GM23338 (cell line): ENCODE measurements at regions not wholly inside any gene's neighbourhood (a gene's known extent, or its start where the extent isn't known, plus 50 kb on each side); places are given as distances from the start of the nearest gene placed in this dataset.

Experiments
- ATAC-seq: fragments of 200-7000 bp; cut with Tn5 transposase; 3 replicates; pipeline ENCODE4 v1.9.1; 2020
- DNase-seq: peaks from one replicate; pipeline ENCODE4 v3.0.0-alpha.2; 2015; ENCODE audit warnings: low spot score
- H2AFZ ChIP-seq: fragments of 200-600 bp; sonication (generic); 2 replicates; pipeline ENCODE4 v1.8.0; 2016; ENCODE audit warnings: antibody characterized with exemption, mild to moderate bottlenecking, moderate library complexity
- H3F3A ChIP-seq: fragments of 200-600 bp; sonication (generic); replicated peaks from 2 replicates; pipeline ENCODE4 v1.8.0; 2017; ENCODE audit warnings: antibody characterized with exemption, mixed run types, low read depth
- H3K27ac ChIP-seq: fragments of 200-600 bp; sonication (generic); 2 replicates; pipeline ENCODE4 v1.6.1; 2016; ENCODE audit warnings: low read depth
- H3K27me3 ChIP-seq: fragments of 200-600 bp; sonication (generic); 2 replicates; pipeline ENCODE4 v1.8.0; 2016; ENCODE audit warnings: mild to moderate bottlenecking, mixed run types, moderate library complexity; ENCODE audit not compliant: insufficient read depth
- H3K36me3 ChIP-seq: fragments of 200-600 bp; sonication (generic); 2 replicates; pipeline ENCODE4 v1.8.0; 2016; ENCODE audit warnings: mild to moderate bottlenecking; ENCODE audit not compliant: insufficient read depth
- H3K4me1 ChIP-seq: fragments of 200-600 bp; sonication (generic); 2 replicates; pipeline ENCODE4 v1.8.0; 2016; ENCODE audit warnings: mild to moderate bottlenecking, moderate library complexity; ENCODE audit not compliant: insufficient read depth
- H3K4me2 ChIP-seq: fragments of 200-600 bp; sonication (generic); 2 replicates; pipeline ENCODE4 v1.7.1; 2017; ENCODE audit warnings: mixed run types
- H3K4me3 ChIP-seq: fragments of 200-600 bp; sonication (generic); 2 replicates; pipeline ENCODE4 v1.6.1; 2016; ENCODE audit warnings: mixed run types
- H3K79me2 ChIP-seq: fragments of 200-600 bp; sonication (generic); replicated peaks from 2 replicates; pipeline ENCODE4 v1.8.0; 2017; ENCODE audit warnings: mild to moderate bottlenecking; ENCODE audit not compliant: insufficient read depth
- H3K9me2 ChIP-seq: fragments of 200-600 bp; sonication (generic); 2 replicates; pipeline ENCODE4 v1.8.0; 2017; ENCODE audit not compliant: insufficient read depth
- H4K20me1 ChIP-seq: fragments of 200-600 bp; sonication (generic); replicated peaks from 2 replicates; pipeline ENCODE4 v1.8.0; 2017; ENCODE audit warnings: mild to moderate bottlenecking; ENCODE audit not compliant: insufficient read depth
- H3K27ac Mint-ChIP-seq: 2 replicates; pipeline ENCODE4 v1.8.0; 2020; ENCODE audit warnings: inconsistent platforms, mild to moderate bottlenecking, moderate library complexity, mixed read lengths
- H3K27me3 Mint-ChIP-seq: 3 replicates; pipeline ENCODE4 v1.8.0; 2022; ENCODE audit warnings: low read depth, mild to moderate bottlenecking, moderate library complexity, mixed read lengths, inconsistent platforms; ENCODE audit not compliant: insufficient read depth, poor library complexity
- H3K36me3 Mint-ChIP-seq: 3 replicates; pipeline ENCODE4 v1.8.0; 2021; ENCODE audit warnings: low read depth, mild to moderate bottlenecking, inconsistent platforms, moderate library complexity, mixed read lengths
- H3K4me1 Mint-ChIP-seq: 3 replicates; pipeline ENCODE4 v1.8.0; 2020; ENCODE audit warnings: mild to moderate bottlenecking, inconsistent platforms, mixed read lengths
- H3K4me3 Mint-ChIP-seq: 3 replicates; pipeline ENCODE4 v1.8.0; 2021; ENCODE audit warnings: moderate library complexity, mild to moderate bottlenecking, inconsistent platforms, mixed read lengths
- H3K9me3 Mint-ChIP-seq: 3 replicates; pipeline ENCODE4 v1.8.0; 2020; ENCODE audit warnings: moderate library complexity, mild to moderate bottlenecking, inconsistent platforms, mixed read lengths
- CTCF ChIP-seq, 2 experiments: fragments of 200-600 bp in 1 of 2; sonication (generic) in 1 of 2; conservative IDR thresholded peaks; 2 replicates each; pipeline versions ENCODE4 v1.5.1 to v1.6.1; 2016 to 2017; ENCODE audit warnings: antibody characterized with exemption in 2 of 2, low read depth in 2 of 2, mild to moderate bottlenecking in 2 of 2, moderate library complexity in 1 of 2
- ETS1 ChIP-seq: IDR thresholded peaks from 2 replicates; pipeline ENCODE4 v1.6.1; 2016; ENCODE audit warnings: antibody characterized with exemption
- EZH2 ChIP-seq: fragments of 200-600 bp; sonication (generic); IDR thresholded peaks from one replicate; pipeline ENCODE4 v1.8.0; 2017; ENCODE audit warnings: antibody characterized with exemption, mild to moderate bottlenecking, low read depth; ENCODE audit not compliant: unreplicated experiment
- EZH2phosphoT487 ChIP-seq: fragments of 200-600 bp; sonication (generic); IDR thresholded peaks from one replicate; pipeline ENCODE4 v1.8.1; 2018; ENCODE audit warnings: antibody characterized with exemption; ENCODE audit not compliant: unreplicated experiment
- POLR2AphosphoS5 ChIP-seq: IDR thresholded peaks from 2 replicates; pipeline ENCODE4 v1.6.1; 2016; ENCODE audit warnings: antibody characterized with exemption, low read depth
- REST ChIP-seq: IDR thresholded peaks from one replicate; pipeline ENCODE4 v1.6.1; 2018; ENCODE audit warnings: antibody characterized with exemption; ENCODE audit not compliant: unreplicated experiment
- ZNF114 ChIP-seq: fragments of 250-450 bp; sonication (Bioruptor Pico); IDR thresholded peaks from 2 replicates; pipeline ENCODE4 v1.5.0; 2020; ENCODE audit warnings: mild to moderate bottlenecking, moderate library complexity
- ZNF462 ChIP-seq: fragments of 250-450 bp; sonication (Bioruptor Pico); IDR thresholded peaks from 2 replicates; pipeline ENCODE4 v1.5.0; 2020; ENCODE audit warnings: mild to moderate bottlenecking, moderate library complexity

- no peak for TF ChIP-seq ZNF462 (CRISPR knock-in tag)
- no peak for TF ChIP-seq EZH2phosphoT487
- TF ChIP-seq REST, result no peak
- TF ChIP-seq ZNF114 (CRISPR knock-in tag), result no peak
These were observed 131.2 kb upstream of the ANKH start (continued) for GRCh38 chr5:15002791-15003190.

GRCh38 chr5:15002173-15002572, 130.6 kb upstream of the ANKH start:
- no peak overlapping the region; the same call in 1 of the 2 replicates for H2AFZ ChIP-seq
- peaks cover 15% of the 10 kb centered on the region for H3K9me3 Mint-ChIP-seq
- no peaks in the 10 kb centered on the region for H4K20me1 ChIP-seq
- no peaks in the 10 kb centered on the region for H3F3A ChIP-seq
- H3K79me2 ChIP-seq, result no peaks in the 10 kb centered on the region
- H3K27me3 ChIP-seq, result no peaks in the 10 kb centered on the region
- H3K36me3 Mint-ChIP-seq, result peaks cover 2% of the 10 kb centered on the region; the same call in 1 of the 3 replicates
- DNase-seq (no peak), ATAC-seq (no peak)
- H3K4me3 ChIP-seq, result no peak overlapping the region
- no peak overlapping the region for H3K27ac ChIP-seq
- no peak overlapping the region for H3K4me2 ChIP-seq
- H3K27me3 Mint-ChIP-seq, result peaks cover 2% of the 10 kb centered on the region
- H3K9me2 ChIP-seq, result no peaks in the 10 kb centered on the region
- 0 out of 3 replicates have a peak, but pooled peaks cover 3% of the 10 kb centered on the region for H3K4me1 Mint-ChIP-seq
- H3K27ac Mint-ChIP-seq, result no peak overlapping the region
- no peaks in the 10 kb centered on the region for H3K36me3 ChIP-seq
- H3K4me3 Mint-ChIP-seq, result no peak overlapping the region
- H3K4me1 ChIP-seq, result no peaks in the 10 kb centered on the region
- TF ChIP-seq EZH2 (no peak), ETS1 (no peak), POLR2AphosphoS5 (no peak), CTCF (conservative IDR thresholded peaks at IDR 0.05; ENCODE audit: low read depth in 2 of 2) (no peak), ZNF114 (CRISPR knock-in tag) (no peak), REST (no peak)
